Hematopoietic multipotent progenitor cell treated with erythropoietin and hydrocortisone succinate and interleukin-3 and kit ligand, for 17 days (in vitro differentiated cells): ENCODE measurements at regions not wholly inside any gene's neighbourhood (a gene's known extent, or its start where the extent isn't known, plus 50 kb on each side); places are given as distances from the start of the nearest gene placed in this dataset.
"Not testable (repeated sequence)": the region's sequence is repeated elsewhere in the genome, so short reads cannot be mapped to it uniquely, and the experiment has no call there.

Experiments used
- DNase-seq: peaks from one replicate; pipeline ENCODE4 v3.0.0-alpha.2; 2015; ENCODE audit warnings: low spot score

- DNase-seq: no peak
Observed at GRCh38 chr3:74978684-74979083, 364.2 kb upstream of the CNTN3 start.

GRCh38 chr3:74985028-74985904 is 370.8 kb upstream of the CNTN3 start:
- DNase-seq: not testable (repeated sequence)

GRCh38 chr3:74988095-74988494 is 373.6 kb upstream of the CNTN3 start:
- no peak for DNase-seq

- DNase-seq: no peak
Observed at GRCh38 chr3:74992898-74993297, 378.4 kb upstream of the CNTN3 start.

DNA sequence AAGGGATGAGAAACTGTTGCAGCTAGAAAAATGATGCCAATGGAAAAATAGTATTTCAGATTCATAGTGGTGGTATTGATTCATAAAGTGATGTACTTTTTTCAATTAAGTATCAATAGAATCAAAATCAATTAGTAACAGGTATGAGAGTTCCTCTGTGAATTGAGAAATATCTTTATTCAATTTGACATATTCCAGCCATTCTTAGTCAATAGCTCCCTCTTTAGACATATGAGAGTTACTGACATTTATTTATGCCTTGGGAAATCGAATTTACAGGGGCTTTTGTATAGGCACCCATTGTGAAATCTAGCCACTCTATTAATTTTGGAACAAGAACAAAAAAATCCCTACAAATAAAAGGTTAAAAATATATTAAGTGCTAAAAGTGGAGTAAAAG is 386.9 kb upstream of the CNTN3 start:
- DNase-seq: no peak

- DNase-seq: no peak
Observed at GRCh38 chr3:75012791-75013331, 398.4 kb upstream of the CNTN3 start.

DNA sequence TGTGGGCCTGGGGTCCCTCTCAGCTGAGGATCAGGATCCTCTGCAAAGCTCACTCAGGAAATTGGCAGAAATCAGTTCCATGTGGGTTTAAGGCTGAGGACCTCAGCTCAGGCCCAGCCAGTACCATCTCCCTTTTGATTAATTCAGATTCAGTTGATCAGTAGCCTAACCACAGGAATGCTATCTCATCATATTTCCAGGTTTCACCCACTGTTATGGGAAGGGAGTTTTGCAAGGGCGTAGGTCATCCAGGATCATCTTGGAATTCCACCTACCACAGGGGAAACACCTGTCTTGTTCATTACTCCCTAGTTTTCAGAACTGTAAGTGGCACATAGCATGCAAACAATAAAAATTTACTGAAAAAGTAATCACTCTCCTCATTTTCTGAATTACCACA is 399.5 kb upstream of the CNTN3 start:
- DNase-seq: no peak

DNA sequence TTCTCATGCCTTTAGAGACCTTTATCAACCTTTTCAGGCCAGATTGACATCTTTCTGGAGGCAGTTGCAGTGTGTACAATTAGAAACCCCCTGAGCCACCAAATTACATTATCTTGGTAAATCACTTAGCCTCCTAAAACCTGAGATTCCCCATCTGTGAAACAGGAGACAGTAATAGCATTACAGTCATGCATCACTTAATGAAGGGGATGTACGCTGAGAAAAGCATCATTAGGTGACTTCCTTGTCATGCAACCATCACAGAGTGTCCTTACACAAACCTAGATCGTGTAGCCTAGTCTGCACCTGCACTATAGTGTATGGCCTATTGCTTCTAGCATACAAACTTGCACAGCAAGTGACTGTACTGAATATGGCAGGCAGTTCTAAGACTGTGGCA is 400.8 kb upstream of the CNTN3 start:
- DNase-seq: no peak

DNA sequence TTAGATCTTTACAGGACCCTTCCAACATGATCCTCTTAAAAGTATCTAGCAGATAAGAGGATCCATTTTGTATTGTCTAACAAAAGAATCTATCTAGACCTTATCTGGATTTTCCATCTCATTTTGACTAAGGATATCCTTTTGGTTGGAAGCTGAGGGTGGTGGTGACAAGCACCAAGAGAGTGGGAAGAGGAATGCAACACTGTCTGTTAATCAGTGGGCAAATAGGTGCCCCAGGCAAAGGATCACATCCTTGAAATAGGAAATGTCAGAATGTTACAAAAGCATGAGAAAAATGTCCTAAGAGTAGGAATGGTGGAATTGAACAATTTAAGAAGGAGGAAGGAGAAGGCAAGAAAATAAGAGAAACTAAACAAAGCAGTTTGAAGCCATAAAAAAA is 420.7 kb upstream of the CNTN3 start:
- no peak for DNase-seq

DNA sequence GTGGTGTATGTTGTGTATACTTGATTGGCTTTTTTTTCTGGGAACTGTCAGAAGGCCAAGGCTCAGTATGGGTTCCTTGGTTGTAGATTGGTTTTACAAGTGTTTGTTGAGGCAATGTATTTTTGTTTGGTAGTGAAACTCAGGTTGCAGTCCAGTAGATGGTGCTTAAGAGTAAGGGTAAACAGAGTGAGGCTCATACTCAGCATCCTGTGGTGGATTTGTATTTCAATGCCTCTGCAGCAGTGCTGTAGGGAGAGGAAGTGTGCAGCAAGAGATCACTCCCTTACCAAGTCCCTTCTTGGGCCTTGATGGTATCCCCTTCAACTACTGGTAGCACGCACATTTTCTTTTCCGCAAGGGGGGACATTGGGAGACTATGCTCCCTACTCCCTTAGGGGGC is 428.5 kb upstream of the CNTN3 start:
- DNase-seq: no peak

DNA sequence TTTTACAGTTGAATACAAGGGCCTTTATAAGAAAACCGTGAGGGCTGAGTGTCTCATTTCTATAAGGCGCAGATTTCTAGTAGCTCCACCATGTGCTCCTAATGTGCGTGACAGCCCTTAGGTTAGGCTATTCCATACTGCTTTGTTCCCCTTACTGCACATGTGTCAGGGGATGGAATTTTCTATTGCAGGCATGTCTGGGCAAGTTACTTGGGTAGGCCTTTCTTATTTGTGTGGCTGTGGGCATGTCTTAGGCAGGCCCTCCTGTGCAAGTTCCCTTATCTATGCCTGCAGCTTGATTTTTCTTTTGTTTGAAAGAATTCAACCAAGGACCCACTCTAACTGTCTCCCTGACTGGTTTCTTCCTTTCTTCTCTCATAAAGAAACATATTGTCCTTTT is 434.2 kb upstream of the CNTN3 start:
- DNase-seq: no peak

GRCh38 chr3:75049533-75049932 is 435.1 kb upstream of the CNTN3 start:
- no peak for DNase-seq

GRCh38 chr3:75059120-75059519 is 444.7 kb upstream of the CNTN3 start:
- no peak for DNase-seq

GRCh38 chr3:75061806-75062205 is 447.3 kb upstream of the CNTN3 start:
- DNase-seq: no peak

GRCh38 chr3:75075158-75075557 is 460.7 kb upstream of the CNTN3 start:
- DNase-seq: no peak

DNA sequence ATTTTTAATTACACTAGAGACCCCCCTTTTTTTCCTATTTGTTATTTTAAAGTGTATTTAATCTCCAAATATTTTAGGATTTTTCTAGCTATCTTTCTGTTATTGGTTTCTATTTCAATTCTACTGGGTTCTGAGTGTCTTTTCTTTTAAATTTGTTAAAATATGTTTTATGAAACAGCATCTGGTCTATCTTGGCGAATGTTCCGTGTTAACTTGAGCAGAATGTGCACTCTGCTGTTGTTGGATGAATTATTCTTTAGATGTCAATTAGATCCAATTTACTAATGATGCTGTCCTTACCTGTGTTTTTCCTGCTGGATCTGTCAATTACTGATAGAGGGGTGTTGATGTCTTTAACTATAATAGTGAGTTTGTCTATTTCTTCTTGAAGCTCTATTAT is 462.0 kb upstream of the CNTN3 start:
- no peak for DNase-seq

- no peak for DNase-seq
Observed at GRCh38 chr3:75078290-75078689, 463.8 kb upstream of the CNTN3 start.

- no peak for DNase-seq
Observed at GRCh38 chr3:75082845-75083244, 468.4 kb upstream of the CNTN3 start.

DNA sequence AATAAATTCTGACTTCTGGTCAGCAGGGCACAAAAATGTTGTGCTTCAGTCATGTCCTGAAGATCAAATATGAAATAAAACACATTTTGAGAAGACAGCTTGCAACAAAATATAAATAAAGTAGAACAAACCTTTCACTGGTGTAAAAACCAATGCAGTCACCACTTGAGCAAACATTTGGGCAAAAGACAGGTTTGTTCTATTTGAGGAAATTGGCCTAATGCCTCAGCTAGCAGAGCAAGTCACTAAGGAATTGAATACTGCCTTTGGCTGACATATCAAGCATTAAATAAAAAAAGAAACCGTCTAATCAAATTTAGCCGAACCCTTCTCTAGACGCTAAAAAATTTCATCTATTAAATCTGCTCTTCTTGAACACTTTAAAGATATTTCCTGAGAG is 475.4 kb upstream of the CNTN3 start:
- DNase-seq: no peak

- DNase-seq: no peak
Observed at GRCh38 chr3:75101329-75102147, 487.1 kb upstream of the CNTN3 start.

- no peak for DNase-seq
Observed at GRCh38 chr3:75110741-75111140, 496.3 kb upstream of the CNTN3 start.

DNA sequence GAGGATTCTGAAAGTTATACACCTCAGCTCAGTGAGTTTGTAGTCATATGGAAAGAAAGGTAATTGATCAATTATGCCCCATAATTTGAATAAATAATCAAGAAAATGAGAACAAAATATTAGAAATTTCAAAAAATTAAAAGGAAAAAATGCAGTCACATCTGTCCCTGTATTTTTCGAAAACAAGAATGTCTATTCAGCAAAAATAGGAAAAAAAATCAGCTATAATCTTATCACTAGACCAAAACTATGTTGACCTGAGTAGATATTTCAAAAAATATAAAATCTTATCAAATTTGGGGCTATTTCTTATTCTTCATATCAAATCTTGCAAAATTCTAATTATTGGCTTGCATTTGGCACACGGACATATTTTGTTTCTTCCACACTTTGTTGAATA is 501.2 kb upstream of the CNTN3 start:
- DNase-seq: no peak

DNA sequence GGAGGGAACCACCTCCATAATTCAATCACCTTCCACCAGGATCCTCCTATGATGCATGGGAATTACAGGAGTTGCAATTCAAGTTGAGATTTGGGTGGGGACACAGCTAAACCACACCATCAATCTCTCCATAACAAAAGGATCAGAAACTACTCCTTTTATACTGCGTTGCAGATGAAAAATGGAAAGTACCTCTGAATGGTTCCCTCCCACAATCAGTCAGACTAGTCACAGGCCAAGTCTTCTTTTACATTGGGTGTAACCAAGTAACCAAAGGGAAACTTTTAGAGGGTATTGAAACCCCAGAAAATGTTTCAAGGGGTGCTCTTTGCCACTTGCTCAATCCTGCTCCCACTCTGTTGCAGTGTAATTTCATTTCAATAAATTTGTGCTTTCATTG is 504.3 kb upstream of the CNTN3 start:
- DNase-seq: no peak
